HepG2 (cell line): ENCODE measurements at regions not wholly inside any gene's neighbourhood (a gene's known extent, or its start where the extent isn't known, plus 50 kb on each side); places are given as distances from the start of the nearest gene placed in this dataset.

Experiments used
- CEBPB ChIP-seq: IDR thresholded peaks from 2 replicates; pipeline ENCODE4 v1.6.1; 2011; ENCODE audit warnings: low read depth, low read length, improper control_type of control experiment, borderline replicate concordance
- IKZF5 ChIP-seq: IDR thresholded peaks from 2 replicates; pipeline ENCODE4 v1.6.1; 2018; ENCODE audit warnings: missing genetic modification reagents, mild to moderate bottlenecking, missing compliant biosample characterization
- PAF1 ChIP-seq: IDR thresholded peaks from 2 replicates; pipeline ENCODE4 v1.6.1; 2016; ENCODE audit warnings: missing genetic modification reagents, missing compliant biosample characterization
- ZBTB26 ChIP-seq: IDR thresholded peaks from 2 replicates; pipeline ENCODE4 v1.6.1; 2016; ENCODE audit warnings: missing compliant biosample characterization, missing genetic modification reagents, borderline replicate concordance
- ZBTB7A ChIP-seq: sonication (generic); formaldehyde crosslinking; IDR thresholded peaks from 2 replicates; pipeline ENCODE4 v1.8.0; 2022; ENCODE audit warnings: mild to moderate bottlenecking, missing genetic modification reagents
- ZNF574 ChIP-seq: sonication (generic); formaldehyde crosslinking; IDR thresholded peaks from 2 replicates; pipeline ENCODE4 v1.4.0; 2020; ENCODE audit warnings: missing genetic modification reagents

- TF ChIP-seq IKZF5 (CRISPR knock-in tag) (no peak), ZBTB7A (CRISPR knock-in tag) (no peak), PAF1 (CRISPR knock-in tag) (no peak), ZNF574 (CRISPR knock-in tag) (no peak), CEBPB (no peak), ZBTB26 (no peak)
These were observed 82.6 kb upstream of the CNIH3 start for GRCh38 chr1:224533517-224533916.
